Epidermal melanocyte (primary cell): ENCODE measurements at regions not wholly inside any gene's neighbourhood (a gene's known extent, or its start where the extent isn't known, plus 50 kb on each side); places are given as distances from the start of the nearest gene placed in this dataset.
A peak's percentile ranks its signal among the peaks of the same experiment; 100 is the strongest.

Experiments
- DNase-seq: peaks from one replicate; pipeline ENCODE4 v3.0.0; 2011; ENCODE audit warnings: low spot score; ENCODE audit not compliant: insufficient read length

GRCh38 chr2:6394276-6394675, 471.4 kb downstream of the CMPK2 start:
- no peak for DNase-seq

- no peak for DNase-seq
These were observed 467.3 kb downstream of the CMPK2 start for GRCh38 chr2:6398421-6398820.

GRCh38 chr2:6401301-6401700, 464.4 kb downstream of the CMPK2 start:
- no peak for DNase-seq

- DNase-seq, result no peak
These were observed 457.6 kb downstream of the CMPK2 start for GRCh38 chr2:6408057-6408456.

GRCh38 chr2:6410313-6410712, 455.4 kb downstream of the CMPK2 start:
- no peak for DNase-seq

- no peak for DNase-seq
These were observed 453.1 kb downstream of the CMPK2 start for GRCh38 chr2:6412533-6413091.

GRCh38 chr2:6417050-6417449, 448.7 kb downstream of the CMPK2 start:
- DNase-seq, result no peak

- DNase-seq, result no peak
These were observed 447.4 kb downstream of the CMPK2 start for GRCh38 chr2:6418291-6418690.

GRCh38 chr2:6421138-6421730, 444.5 kb downstream of the CMPK2 start:
- no peak for DNase-seq

GRCh38 chr2:6421888-6422287, 443.8 kb downstream of the CMPK2 start:
- DNase-seq, result no peak

GRCh38 chr2:6423157-6423556, 442.6 kb downstream of the CMPK2 start:
- DNase-seq, result no peak

GRCh38 chr2:6423944-6424343, 441.8 kb downstream of the CMPK2 start:
- DNase-seq, result no peak

GRCh38 chr2:6425032-6425431, 440.7 kb downstream of the CMPK2 start:
- no peak for DNase-seq

GRCh38 chr2:6429210-6429986, 436.3 kb downstream of the CMPK2 start:
- DNase-seq, result no peak

- DNase-seq, result no peak
These were observed 431.3 kb downstream of the CMPK2 start for GRCh38 chr2:6434438-6434837.

- DNase-seq, result no peak
These were observed 423.9 kb downstream of the CMPK2 start for GRCh38 chr2:6441800-6442199.

- no peak for DNase-seq
These were observed 423.3 kb downstream of the CMPK2 start for GRCh38 chr2:6442252-6442985.

GRCh38 chr2:6443061-6443823, 422.5 kb downstream of the CMPK2 start:
- DNase-seq, result no peak

- no peak for DNase-seq
These were observed 421.2 kb downstream of the CMPK2 start for GRCh38 chr2:6444514-6444913.

- peak; percentile 36 for DNase-seq
These were observed 420.6 kb downstream of the CMPK2 start for GRCh38 chr2:6445156-6445555.

GRCh38 chr2:6446938-6447608, 418.6 kb downstream of the CMPK2 start:
- DNase-seq, result no peak
